Eye (tissue), 1 donor: ENCODE measurements at regions not wholly inside any gene's neighbourhood (a gene's known extent, or its start where the extent isn't known, plus 50 kb on each side); places are given as distances from the start of the nearest gene placed in this dataset.
"Not testable (repeated sequence)": the region's sequence is repeated elsewhere in the genome, so short reads cannot be mapped to it uniquely, and the experiment has no call there.

Experiments
- DNase-seq: peaks from one replicate; pipeline ENCODE4 v3.0.0-alpha.2; 2015

GRCh38 chr2:2787301-2787907, 456.3 kb upstream of the MYT1L start:
- no peak for DNase-seq

- no peak for DNase-seq
These were observed 450.9 kb upstream of the MYT1L start for GRCh38 chr2:2782007-2782406.

- no peak for DNase-seq
These were observed 448.7 kb upstream of the MYT1L start for GRCh38 chr2:2779727-2780126.

GRCh38 chr2:2777876-2778275, 446.8 kb upstream of the MYT1L start:
- no peak for DNase-seq

GRCh38 chr2:2777213-2777612, 446.1 kb upstream of the MYT1L start:
- DNase-seq = no peak

- no peak for DNase-seq
These were observed 443.9 kb upstream of the MYT1L start for GRCh38 chr2:2775018-2775417.

GRCh38 chr2:2773692-2774091, 442.6 kb upstream of the MYT1L start:
- DNase-seq = no peak

GRCh38 chr2:2773080-2773479, 442.0 kb upstream of the MYT1L start:
- not testable (repeated sequence) for DNase-seq

- no peak for DNase-seq
These were observed 440.8 kb upstream of the MYT1L start for GRCh38 chr2:2771721-2772411.

GRCh38 chr2:2769481-2770431, 438.7 kb upstream of the MYT1L start:
- peak; percentile 88 for DNase-seq

GRCh38 chr2:2768476-2768875, 437.4 kb upstream of the MYT1L start:
- DNase-seq = no peak

- DNase-seq = no peak
These were observed 436.8 kb upstream of the MYT1L start for GRCh38 chr2:2767837-2768236.

- no peak for DNase-seq
These were observed 434.9 kb upstream of the MYT1L start for GRCh38 chr2:2765839-2766495.

GRCh38 chr2:2765176-2765800, 434.2 kb upstream of the MYT1L start:
- no peak for DNase-seq

GRCh38 chr2:2764739-2765138, 433.7 kb upstream of the MYT1L start:
- DNase-seq = no peak

- no peak for DNase-seq
These were observed 432.9 kb upstream of the MYT1L start for GRCh38 chr2:2764001-2764355.

- DNase-seq = peak; percentile 37
These were observed 432.4 kb upstream of the MYT1L start for GRCh38 chr2:2763351-2764000.

- DNase-seq = peak; percentile 63
These were observed 431.8 kb upstream of the MYT1L start for GRCh38 chr2:2762913-2763312.

- DNase-seq = no peak
These were observed 431.3 kb upstream of the MYT1L start for GRCh38 chr2:2762166-2762908.

- DNase-seq = peak; percentile 12
These were observed 427.8 kb upstream of the MYT1L start for GRCh38 chr2:2758793-2759367.

- DNase-seq = no peak
These were observed 426.7 kb upstream of the MYT1L start for GRCh38 chr2:2757764-2758163.
